Smooth muscle cell (in vitro differentiated cells): ENCODE measurements at regions not wholly inside any gene's neighbourhood (a gene's known extent, or its start where the extent isn't known, plus 50 kb on each side); places are given as distances from the start of the nearest gene placed in this dataset.

Experiments used
- DNase-seq: peaks from one replicate; lab custom pipeline; 2025; ENCODE audit not compliant: unreplicated experiment; lab: John Stamatoyannopoulos, UW
- H2AFZ ChIP-seq: fragments of 200-600 bp; sonication (generic); 2 replicates; pipeline ENCODE4 v1.6.0; 2016; ENCODE audit warnings: antibody characterized with exemption, low read depth, mild to moderate bottlenecking
- H3F3A ChIP-seq: fragments of 200-600 bp; sonication (generic); 2 replicates; pipeline ENCODE4 v1.6.0; 2017; ENCODE audit warnings: antibody characterized with exemption, low read depth
- H3K27ac ChIP-seq: fragments of 200-600 bp; sonication (generic); 2 replicates; pipeline ENCODE4 v1.5.1; 2016; ENCODE audit warnings: low read depth, mild to moderate bottlenecking
- H3K27me3 ChIP-seq: fragments of 200-600 bp; sonication (generic); 2 replicates; pipeline ENCODE4 v1.6.1; 2016; ENCODE audit warnings: low read depth, mild to moderate bottlenecking
- H3K36me3 ChIP-seq: fragments of 200-600 bp; sonication (generic); 2 replicates; pipeline ENCODE4 v1.5.1; 2016; ENCODE audit warnings: low read depth
- H3K4me1 ChIP-seq: fragments of 200-600 bp; sonication (generic); 2 replicates; pipeline ENCODE4 v1.5.1; 2016; ENCODE audit warnings: low read depth
- H3K4me2 ChIP-seq: fragments of 200-600 bp; sonication (generic); 2 replicates; pipeline ENCODE4 v1.6.0; 2016; ENCODE audit warnings: mild to moderate bottlenecking
- H3K4me3 ChIP-seq: fragments of 200-600 bp; sonication (generic); 2 replicates; pipeline ENCODE4 v1.5.1; 2016; ENCODE audit warnings: mild to moderate bottlenecking
- H3K79me2 ChIP-seq: fragments of 200-600 bp; sonication (generic); 2 replicates; pipeline ENCODE4 v1.6.0; 2016; ENCODE audit warnings: low read depth, mild to moderate bottlenecking
- H3K9ac ChIP-seq: fragments of 200-600 bp; sonication (generic); 2 replicates; pipeline ENCODE4 v1.6.0; 2016; ENCODE audit warnings: low read depth
- H3K9me3 ChIP-seq: fragments of 200-600 bp; sonication (generic); replicated peaks from 2 replicates; pipeline ENCODE4 v1.5.1; 2016; ENCODE audit warnings: low read depth
- H4K20me1 ChIP-seq: fragments of 200-600 bp; sonication (generic); 2 replicates; pipeline ENCODE4 v1.6.0; 2016; ENCODE audit warnings: low read depth
- WGBS: methylation state at CpG from one replicate; pipeline ENCODE4 v1.1.7; 2016; ENCODE audit warnings: low lambda C conversion rate; 5-methylcytosine and 5-hydroxymethylcytosine counted together
- TF ChIP-seq, protein P1 (sequence below): fragments of 200-600 bp; sonication (generic); IDR thresholded peaks from 2 replicates; pipeline ENCODE4 v1.5.1; 2017; ENCODE audit warnings: borderline replicate concordance, mild to moderate bottlenecking, antibody characterized with exemption; ENCODE audit not compliant: insufficient read depth, poor library complexity, severe bottlenecking

DNA sequence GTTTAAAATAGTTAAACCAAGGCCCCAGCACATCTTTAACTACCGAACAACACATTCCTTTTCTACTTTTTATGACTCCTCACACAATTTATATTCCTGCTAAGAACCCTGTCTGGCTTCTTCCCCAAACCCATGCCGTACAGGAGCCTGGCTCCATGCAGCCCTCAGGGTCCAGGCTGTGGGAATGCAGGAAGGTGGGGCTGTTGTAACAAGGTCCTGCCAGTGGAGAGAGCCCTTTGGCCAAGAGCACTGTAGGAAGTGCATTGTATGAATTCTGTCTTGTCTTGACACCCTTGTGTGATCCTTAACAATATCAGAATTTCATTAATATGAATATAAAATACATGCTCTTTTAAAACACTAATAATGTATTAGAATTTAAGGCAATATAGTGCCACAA lies 563.8 kb downstream of the TBL1XR1 start:
- Histone ChIP-seq H3K9me3 (no peaks in the 10 kb centered on the region), H3K4me1 (peaks cover 2% of the 10 kb centered on the region), H4K20me1 (no peaks in the 10 kb centered on the region), H3K4me2 (no peak overlapping the region), H3K36me3 (no peaks in the 10 kb centered on the region), H2AFZ (no peak overlapping the region), H3K79me2 (no peaks in the 10 kb centered on the region), H3F3A (no peaks in the 10 kb centered on the region), H3K27me3 (no peaks in the 10 kb centered on the region), H3K9ac (no peak overlapping the region), H3K27ac (no peak overlapping the region), H3K4me3 (no peak overlapping the region)
- TF ChIP-seq, protein P1, sequence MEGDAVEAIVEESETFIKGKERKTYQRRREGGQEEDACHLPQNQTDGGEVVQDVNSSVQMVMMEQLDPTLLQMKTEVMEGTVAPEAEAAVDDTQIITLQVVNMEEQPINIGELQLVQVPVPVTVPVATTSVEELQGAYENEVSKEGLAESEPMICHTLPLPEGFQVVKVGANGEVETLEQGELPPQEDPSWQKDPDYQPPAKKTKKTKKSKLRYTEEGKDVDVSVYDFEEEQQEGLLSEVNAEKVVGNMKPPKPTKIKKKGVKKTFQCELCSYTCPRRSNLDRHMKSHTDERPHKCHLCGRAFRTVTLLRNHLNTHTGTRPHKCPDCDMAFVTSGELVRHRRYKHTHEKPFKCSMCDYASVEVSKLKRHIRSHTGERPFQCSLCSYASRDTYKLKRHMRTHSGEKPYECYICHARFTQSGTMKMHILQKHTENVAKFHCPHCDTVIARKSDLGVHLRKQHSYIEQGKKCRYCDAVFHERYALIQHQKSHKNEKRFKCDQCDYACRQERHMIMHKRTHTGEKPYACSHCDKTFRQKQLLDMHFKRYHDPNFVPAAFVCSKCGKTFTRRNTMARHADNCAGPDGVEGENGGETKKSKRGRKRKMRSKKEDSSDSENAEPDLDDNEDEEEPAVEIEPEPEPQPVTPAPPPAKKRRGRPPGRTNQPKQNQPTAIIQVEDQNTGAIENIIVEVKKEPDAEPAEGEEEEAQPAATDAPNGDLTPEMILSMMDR = no peak
- 32% methylated on average over 2 of the region's 2 CpGs for WGBS
- DNase-seq = no peak

- 80% methylated on average over 6 of the region's 6 CpGs for WGBS
- no peaks in the 10 kb centered on the region for H3K36me3 ChIP-seq
- DNase-seq = no peak
- no peaks in the 10 kb centered on the region for H3K27me3 ChIP-seq
- H3K9ac ChIP-seq = no peak overlapping the region
- H3K27ac ChIP-seq = no peak overlapping the region
- no peaks in the 10 kb centered on the region for H3F3A ChIP-seq
- no peaks in the 10 kb centered on the region for H4K20me1 ChIP-seq
- no peak overlapping the region for H3K4me3 ChIP-seq
- TF ChIP-seq, protein P1 = no peak
- no peaks in the 10 kb centered on the region for H3K9me3 ChIP-seq
- peaks cover 2% of the 10 kb centered on the region for H3K4me1 ChIP-seq
- H3K79me2 ChIP-seq = no peaks in the 10 kb centered on the region
- no peak overlapping the region for H2AFZ ChIP-seq
- H3K4me2 ChIP-seq = no peak overlapping the region
Measured at GRCh38 chr3:176632925-176633324, 564.4 kb downstream of the TBL1XR1 start.

DNA sequence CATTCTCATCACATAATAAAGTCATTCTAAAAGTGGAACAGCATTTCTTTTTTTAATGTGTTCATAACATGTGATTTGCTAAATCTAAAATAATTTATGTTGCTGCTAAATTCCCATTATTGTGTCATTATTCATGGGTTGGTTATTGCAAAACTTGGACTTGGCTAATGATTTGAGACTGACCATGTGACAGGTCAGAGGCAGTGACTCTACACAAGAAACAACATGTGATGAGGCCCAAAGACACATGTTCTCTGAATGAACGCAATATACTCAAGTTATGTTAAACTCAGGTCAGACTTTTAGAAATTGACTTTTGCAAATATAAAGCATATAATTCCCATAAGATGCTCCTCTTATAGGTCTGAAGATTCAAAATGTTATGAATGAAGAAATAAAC lies 566.1 kb downstream of the TBL1XR1 start:
- TF ChIP-seq, protein P1 = no peak
- Histone ChIP-seq H3K9me3 (no peaks in the 10 kb centered on the region), H3K27me3 (no peaks in the 10 kb centered on the region), H3K36me3 (no peaks in the 10 kb centered on the region), H2AFZ (no peak overlapping the region), H3K4me3 (no peak overlapping the region), H3K4me2 (no peak overlapping the region), H3F3A (no peaks in the 10 kb centered on the region), H3K4me1 (peaks cover 2% of the 10 kb centered on the region), H3K79me2 (no peaks in the 10 kb centered on the region), H3K27ac (no peak overlapping the region), H3K9ac (no peak overlapping the region), H4K20me1 (no peaks in the 10 kb centered on the region)
- DNase-seq = no peak
- WGBS = 97% methylated on average over 1 of the region's 1 CpG

DNA sequence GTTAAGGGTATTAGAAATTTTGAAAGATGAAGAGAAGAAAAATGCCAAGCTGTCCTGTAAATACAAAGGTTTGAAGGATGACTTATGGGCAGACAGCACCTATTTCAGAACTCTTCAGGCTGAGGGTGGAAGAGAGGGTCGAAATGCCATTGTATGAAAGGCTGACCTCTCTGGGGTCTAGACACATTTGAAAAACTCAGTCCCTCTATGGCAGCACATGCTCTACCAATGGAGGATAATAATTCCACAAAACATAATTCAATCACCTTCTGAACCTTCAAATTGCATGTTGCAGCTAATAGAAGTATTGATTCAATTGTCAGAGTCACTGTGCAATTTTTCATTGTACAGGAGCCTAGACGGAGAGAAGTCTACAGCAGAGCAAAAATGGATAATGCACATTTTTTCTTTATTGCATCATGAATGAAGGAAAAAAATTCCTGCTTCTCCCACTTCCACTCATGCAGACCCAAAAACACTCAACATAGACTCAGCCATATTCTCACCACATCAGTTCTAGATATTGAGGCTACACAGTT lies 569.1 kb downstream of the TBL1XR1 start:
- H3K9ac ChIP-seq = no peak overlapping the region
- H2AFZ ChIP-seq = no peak overlapping the region
- DNase-seq = no peak
- no peak overlapping the region for H3K4me2 ChIP-seq
- H3K79me2 ChIP-seq = no peaks in the 10 kb centered on the region
- H3K9me3 ChIP-seq = no peaks in the 10 kb centered on the region
- TF ChIP-seq, protein P1 = no peak
- H3F3A ChIP-seq = no peaks in the 10 kb centered on the region
- H3K27me3 ChIP-seq = no peaks in the 10 kb centered on the region
- 90% methylated on average over 2 of the region's 2 CpGs for WGBS
- H3K4me1 ChIP-seq = peaks cover 2% of the 10 kb centered on the region
- no peaks in the 10 kb centered on the region for H3K36me3 ChIP-seq
- H4K20me1 ChIP-seq = no peaks in the 10 kb centered on the region
- no peak overlapping the region for H3K4me3 ChIP-seq
- no peak overlapping the region for H3K27ac ChIP-seq
